IMR-90 (cell line): ENCODE measurements at regions not wholly inside any gene's neighbourhood (a gene's known extent, or its start where the extent isn't known, plus 50 kb on each side); places are given as distances from the start of the nearest gene placed in this dataset.

Experiments
- BHLHE40 ChIP-seq: fragments of 150-350 bp; IDR thresholded peaks from 2 replicates; pipeline ENCODE4 v1.6.1; 2016; ENCODE audit warnings: mild to moderate bottlenecking, low read depth, low read length
- CEBPB ChIP-seq: IDR thresholded peaks from 2 replicates; pipeline ENCODE4 v1.6.1; 2012; ENCODE audit warnings: low read depth, low read length, improper control_type of control experiment
- CTCF ChIP-seq: conservative IDR thresholded peaks from 2 replicates; pipeline ENCODE4 v1.5.1; 2012; ENCODE audit warnings: mild to moderate bottlenecking, low read depth, low read length, improper control_type of control experiment
- MAFK ChIP-seq: IDR thresholded peaks from 2 replicates; pipeline ENCODE4 v1.6.1; 2012; ENCODE audit warnings: low read depth, low read length, improper control_type of control experiment
- MAZ ChIP-seq: IDR thresholded peaks from 2 replicates; pipeline ENCODE4 v1.6.1; 2012; ENCODE audit warnings: low read depth, mild to moderate bottlenecking, low read length, improper control_type of control experiment, moderate library complexity, borderline replicate concordance
- MXI1 ChIP-seq: IDR thresholded peaks from 2 replicates; pipeline ENCODE4 v1.6.1; 2012; ENCODE audit warnings: low read depth, mild to moderate bottlenecking, low read length, moderate library complexity, borderline replicate concordance
- POLR2A ChIP-seq: IDR thresholded peaks from 2 replicates; pipeline ENCODE4 v1.6.1; 2012; ENCODE audit warnings: mild to moderate bottlenecking, low read depth, low read length
- RAD21 ChIP-seq: IDR thresholded peaks from 2 replicates; pipeline ENCODE4 v1.6.1; 2012; ENCODE audit warnings: low read length, improper control_type of control experiment
- RCOR1 ChIP-seq: IDR thresholded peaks from 2 replicates; pipeline ENCODE4 v1.6.1; 2012; ENCODE audit warnings: mild to moderate bottlenecking, low read length, improper control_type of control experiment; ENCODE audit not compliant: insufficient replicate concordance
- SMC3 ChIP-seq: fragments of 150-350 bp; IDR thresholded peaks from 2 replicates; pipeline ENCODE4 v1.6.1; 2016; ENCODE audit warnings: low read depth, mild to moderate bottlenecking, antibody characterized with exemption, low read length, moderate library complexity
- USF2 ChIP-seq: fragments of 150-350 bp; IDR thresholded peaks from 2 replicates; pipeline ENCODE4 v1.6.1; 2017; ENCODE audit warnings: mild to moderate bottlenecking, antibody characterized with exemption, low read length, low read depth

GRCh38 chr5:67966712-67967111 lies 248.8 kb upstream of the PIK3R1 start:
- TF ChIP-seq CTCF = no peak
- TF ChIP-seq POLR2A = no peak
- TF ChIP-seq RAD21 = no peak
- no peak for TF ChIP-seq SMC3
- no peak for TF ChIP-seq BHLHE40
- TF ChIP-seq CEBPB = no peak
- TF ChIP-seq MAZ = no peak
- TF ChIP-seq MAFK = no peak
- TF ChIP-seq RCOR1 = no peak
- TF ChIP-seq MXI1 = no peak
- no peak for TF ChIP-seq USF2
